SU-DHL-6 (cell line): ENCODE measurements at regions not wholly inside any gene's neighbourhood (a gene's known extent, or its start where the extent isn't known, plus 50 kb on each side); places are given as distances from the start of the nearest gene placed in this dataset.

Source experiments
- H2AFZ ChIP-seq: fragments of 200-600 bp; sonication (generic); 2 replicates; pipeline ENCODE4 v1.6.1; 2014; ENCODE audit warnings: low read depth, mild to moderate bottlenecking, moderate library complexity, mixed read lengths, antibody characterized with exemption, low read length; ENCODE audit not compliant: severe bottlenecking
- H3F3A ChIP-seq: fragments of 200-600 bp; shearing (Covaris generic); 2 replicates; pipeline ENCODE4 v1.6.0; 2016; ENCODE audit warnings: antibody characterized with exemption, mild to moderate bottlenecking; ENCODE audit not compliant: insufficient read depth
- H3K27ac ChIP-seq: fragments of 200-600 bp; sonication (generic); 2 replicates; pipeline ENCODE4 v1.5.1; 2016; ENCODE audit warnings: low read depth, mild to moderate bottlenecking, low read length, moderate library complexity, mixed read lengths
- H3K27me3 ChIP-seq: fragments of 200-600 bp; sonication (generic), shearing (Covaris generic); 2 replicates; pipeline ENCODE4 v1.6.0; 2014; ENCODE audit warnings: mild to moderate bottlenecking, low read length
- H3K36me3 ChIP-seq: fragments of 200-600 bp; sonication (generic); 2 replicates; pipeline ENCODE4 v1.6.1; 2014; ENCODE audit warnings: mild to moderate bottlenecking, low read length, mixed read lengths
- H3K4me2 ChIP-seq: fragments of 300-600, 200-600 bp; shearing (Covaris generic), sonication (generic); 2 replicates; pipeline ENCODE4 v1.6.0; 2014; ENCODE audit warnings: low read length, low read depth, mild to moderate bottlenecking; ENCODE audit not compliant: poor library complexity, severe bottlenecking
- H3K4me3 ChIP-seq: fragments of 200-600 bp; sonication (generic); 2 replicates; pipeline ENCODE4 v1.5.1; 2014; ENCODE audit warnings: antibody characterized with exemption, low read length, mild to moderate bottlenecking, mixed read lengths; ENCODE audit not compliant: insufficient read depth, poor library complexity, severe bottlenecking
- H3K79me2 ChIP-seq: fragments of 200-600 bp; sonication (generic); 2 replicates; pipeline ENCODE4 v1.6.1; 2014; ENCODE audit warnings: mild to moderate bottlenecking, low read length, moderate library complexity; ENCODE audit not compliant: insufficient read depth
- H3K9ac ChIP-seq: fragments of 200-600 bp; sonication (generic); 2 replicates; pipeline ENCODE4 v1.7.0; 2014; ENCODE audit warnings: mild to moderate bottlenecking, low read length
- H3K9me2 ChIP-seq: fragments of 200-600 bp; sonication (generic); replicated peaks from 2 replicates; pipeline ENCODE4 v1.6.1; 2014; ENCODE audit warnings: low read length; ENCODE audit not compliant: insufficient read depth
- H3K9me3 ChIP-seq: fragments of 200-600 bp; sonication (generic); 2 replicates; pipeline ENCODE4 v1.6.1; 2014; ENCODE audit warnings: low read length, mixed read lengths; ENCODE audit not compliant: insufficient read depth
- H4K20me1 ChIP-seq: fragments of 200-600 bp; sonication (generic); 2 replicates; pipeline ENCODE4 v1.6.1; 2014; ENCODE audit warnings: low read depth, mild to moderate bottlenecking, antibody characterized with exemption, low read length, moderate library complexity, mixed read lengths
- CTCF ChIP-seq: fragments of 200-600 bp; sonication (generic); IDR thresholded peaks from one replicate; pipeline ENCODE4 v1.5.1; 2017; ENCODE audit warnings: antibody characterized with exemption, mild to moderate bottlenecking, low read length, moderate library complexity; ENCODE audit not compliant: insufficient read depth, poor library complexity, severe bottlenecking
- EZH2phosphoT487 ChIP-seq: fragments of 200-600 bp; sonication (generic), shearing (Covaris generic); conservative IDR thresholded peaks from 2 replicates; pipeline ENCODE4 v1.6.1; 2018; ENCODE audit warnings: mild to moderate bottlenecking, antibody characterized with exemption, low read length, moderate library complexity, mixed read lengths

GRCh38 chr2:183465048-183465447 is 340.8 kb downstream of the NUP35 start:
- H3K36me3 ChIP-seq: no peaks in the 10 kb centered on the region
- no peak overlapping the region for H2AFZ ChIP-seq
- no peaks in the 10 kb centered on the region for H4K20me1 ChIP-seq
- H3K4me2 ChIP-seq: no peak overlapping the region
- H3K4me3 ChIP-seq: no peak overlapping the region
- no peak overlapping the region for H3K27ac ChIP-seq
- no peak overlapping the region for H3K9ac ChIP-seq
- H3K9me2 ChIP-seq: no peaks in the 10 kb centered on the region
- no peaks in the 10 kb centered on the region for H3K79me2 ChIP-seq
- TF ChIP-seq EZH2phosphoT487 (no peak), CTCF (no peak)
- no peaks in the 10 kb centered on the region for H3K9me3 ChIP-seq
- no peaks in the 10 kb centered on the region for H3K27me3 ChIP-seq
- no peaks in the 10 kb centered on the region for H3F3A ChIP-seq

GRCh38 chr2:183474912-183475695 is 350.9 kb downstream of the NUP35 start:
- Histone ChIP-seq H3K4me2 (no peak overlapping the region), H3K36me3 (no peaks in the 10 kb centered on the region), H3K27me3 (no peaks in the 10 kb centered on the region), H2AFZ (no peak overlapping the region), H4K20me1 (no peaks in the 10 kb centered on the region), H3K9me3 (no peaks in the 10 kb centered on the region), H3K9me2 (no peaks in the 10 kb centered on the region; the same call in 1 of the 2 replicates), H3K27ac (no peak overlapping the region), H3K79me2 (no peaks in the 10 kb centered on the region), H3F3A (no peaks in the 10 kb centered on the region), H3K4me3 (no peak overlapping the region), H3K9ac (no peak overlapping the region)
- no peak for TF ChIP-seq EZH2phosphoT487
- no peak for TF ChIP-seq CTCF

GRCh38 chr2:183476490-183476889 is 352.2 kb downstream of the NUP35 start:
- no peaks in the 10 kb centered on the region for H3K79me2 ChIP-seq
- H3K27me3 ChIP-seq: no peaks in the 10 kb centered on the region
- no peak overlapping the region for H3K4me2 ChIP-seq
- H3K4me3 ChIP-seq: no peak overlapping the region
- no peaks in the 10 kb centered on the region for H4K20me1 ChIP-seq
- no peaks in the 10 kb centered on the region for H3K36me3 ChIP-seq
- no peak overlapping the region for H3K9ac ChIP-seq
- no peak overlapping the region for H2AFZ ChIP-seq
- no peak overlapping the region for H3K27ac ChIP-seq
- H3K9me3 ChIP-seq: no peaks in the 10 kb centered on the region
- H3K9me2 ChIP-seq: no peaks in the 10 kb centered on the region; the same call in 1 of the 2 replicates
- H3F3A ChIP-seq: no peaks in the 10 kb centered on the region
- TF ChIP-seq CTCF: no peak
- TF ChIP-seq EZH2phosphoT487: no peak
